Cardiac fibroblast (primary cell): ENCODE measurements at regions not wholly inside any gene's neighbourhood (a gene's known extent, or its start where the extent isn't known, plus 50 kb on each side); places are given as distances from the start of the nearest gene placed in this dataset.

Source experiments
- DNase-seq, 2 donors: peaks; one replicate each; pipeline versions ENCODE4 v3.0.0 to v3.0.0-alpha.2; 2010; ENCODE audit warnings: low read depth in 2 of 2
- H3K4me3 ChIP-seq, 2 donors: replicated peaks in 1 of 2; 1 replicate in 1 of 2; 2 replicates in 1 of 2; pipeline ENCODE4 v1.5.1; 2011; ENCODE audit warnings: low read depth in 2 of 2, low read length in 2 of 2, mild to moderate bottlenecking in 2 of 2, moderate library complexity in 1 of 2
- CTCF ChIP-seq: IDR thresholded peaks from one replicate; pipeline ENCODE4 v1.5.1; 2011; ENCODE audit warnings: low read depth, mild to moderate bottlenecking, low read length, inconsistent platforms

- no peak for TF ChIP-seq CTCF
- no peak overlapping the region for H3K4me3 ChIP-seq
- DNase-seq = no peak
Observed at GRCh38 chr1:199138061-199138460, 499.2 kb downstream of the PTPRC start.

GRCh38 chr1:199149591-199149990 is 510.8 kb downstream of the PTPRC start:
- TF ChIP-seq CTCF = no peak
- DNase-seq = no peak

GRCh38 chr1:199150756-199151155 is 511.9 kb downstream of the PTPRC start:
- no peak for DNase-seq
- TF ChIP-seq CTCF = no peak
- no peak overlapping the region for H3K4me3 ChIP-seq

More at GRCh38 chr1:199149591-199149990, 510.8 kb downstream of the PTPRC start:
- no peak overlapping the region for H3K4me3 ChIP-seq

GRCh38 chr1:199151634-199152425 is 513.0 kb downstream of the PTPRC start:
- H3K4me3 ChIP-seq = no peak overlapping the region
- TF ChIP-seq CTCF = no peak
- no peak for DNase-seq

GRCh38 chr1:199152676-199153075 is 513.8 kb downstream of the PTPRC start:
- H3K4me3 ChIP-seq = no peak overlapping the region
- DNase-seq = no peak
- no peak for TF ChIP-seq CTCF

- no peak for TF ChIP-seq CTCF
Observed at GRCh38 chr1:199155166-199156019, 516.6 kb downstream of the PTPRC start.

More at GRCh38 chr1:199155166-199156019, 516.6 kb downstream of the PTPRC start:
- DNase-seq = no peak
- no peak overlapping the region for H3K4me3 ChIP-seq
